G401 (cell line): ENCODE measurements at regions not wholly inside any gene's neighbourhood (a gene's known extent, or its start where the extent isn't known, plus 50 kb on each side); places are given as distances from the start of the nearest gene placed in this dataset.

Source experiments
- DNase-seq: peaks from one replicate; pipeline ENCODE4 v3.0.0-alpha.2; 2015; ENCODE audit warnings: low spot score
- in situ Hi-C: cut with HindIII; loops from 2 replicates; pipeline ENCODE4 v1.10.0; 2016; ENCODE audit warnings: low sequenced_read_pairs, mixed read lengths

DNA sequence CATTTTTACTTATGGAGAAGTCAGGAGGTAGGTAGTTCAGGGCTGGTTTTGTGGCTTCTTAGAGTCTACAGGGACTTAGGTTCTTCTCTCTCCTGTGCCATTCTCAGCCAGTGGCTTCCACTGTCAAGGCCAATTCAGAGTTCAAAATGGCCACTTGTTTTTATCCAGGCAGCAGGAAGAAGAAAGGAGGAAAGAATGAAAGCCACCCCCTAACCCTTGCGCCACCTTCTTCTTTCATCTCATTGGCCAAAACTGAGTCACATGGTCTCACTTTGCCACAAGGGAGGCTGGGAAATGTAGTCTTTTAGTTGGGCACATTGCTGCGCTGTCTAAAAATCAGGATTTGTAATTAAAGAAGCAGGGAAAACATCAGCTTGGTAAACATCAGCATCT, 60.8 kb upstream of the MED9 start:
- in situ Hi-C loops: no loop called here
- DNase-seq: peak; percentile 44

GRCh38 chr17:17416400-17417360, 60.1 kb upstream of the MED9 start:
- in situ Hi-C loops: no loop called here
- DNase-seq: peak; percentile 5

DNA sequence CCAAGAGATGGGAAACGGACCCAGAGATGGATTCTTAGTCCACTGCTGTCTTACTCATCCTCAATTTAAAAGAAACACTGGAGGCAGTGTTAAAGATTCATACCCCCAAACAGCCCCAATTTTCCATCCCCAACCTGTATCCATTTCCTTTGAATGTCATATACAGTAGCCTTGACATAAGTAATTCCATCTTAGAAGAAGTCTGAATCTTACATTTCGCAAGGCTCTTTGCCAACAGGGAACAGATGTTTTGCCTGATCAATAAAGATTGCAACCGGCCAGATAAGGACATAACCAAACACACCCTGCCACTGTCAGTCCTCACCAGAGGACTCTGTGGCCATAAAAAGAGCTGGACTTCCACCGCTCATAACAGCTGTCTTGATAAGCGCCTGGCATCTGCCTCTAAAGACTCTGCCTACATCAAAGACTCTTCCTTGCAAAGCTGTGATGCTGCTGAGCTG, 59.0 kb upstream of the MED9 start:
- in situ Hi-C loops: no loop called here
- no peak for DNase-seq

GRCh38 chr17:17419166-17419565, 57.6 kb upstream of the MED9 start:
- in situ Hi-C loops: no loop called here
- DNase-seq: no peak

DNA sequence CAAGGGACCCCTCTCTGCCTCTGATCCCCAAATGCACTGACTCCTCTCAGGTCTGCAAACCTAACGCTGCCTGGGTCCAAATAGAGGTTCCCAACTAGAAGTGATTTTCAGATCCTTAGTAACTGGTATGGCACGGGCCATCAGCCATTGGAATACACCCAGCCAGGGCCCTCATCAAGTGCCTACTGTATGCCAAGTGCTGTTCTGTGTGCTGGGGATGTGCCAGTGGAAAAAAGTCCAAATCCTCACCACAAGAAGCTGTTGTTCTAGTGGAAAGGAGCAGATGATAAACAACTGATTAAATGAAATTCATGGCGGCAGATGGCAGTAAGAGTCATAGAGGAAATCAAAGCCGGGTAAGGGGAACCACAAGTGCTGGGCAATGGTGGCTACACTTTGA, 57.2 kb upstream of the MED9 start:
- in situ Hi-C loops: no loop called here
- DNase-seq: peak; percentile 45

- in situ Hi-C loops: no loop called here
- DNase-seq: no peak
Observed at GRCh38 chr17:17420082-17420481, 56.7 kb upstream of the MED9 start.

GRCh38 chr17:17420561-17421269, 56.1 kb upstream of the MED9 start:
- in situ Hi-C loops: no loop called here
- DNase-seq: no peak

- in situ Hi-C loops: no loop called here
- DNase-seq: no peak
Observed at GRCh38 chr17:17421346-17422216, 55.2 kb upstream of the MED9 start.

DNA sequence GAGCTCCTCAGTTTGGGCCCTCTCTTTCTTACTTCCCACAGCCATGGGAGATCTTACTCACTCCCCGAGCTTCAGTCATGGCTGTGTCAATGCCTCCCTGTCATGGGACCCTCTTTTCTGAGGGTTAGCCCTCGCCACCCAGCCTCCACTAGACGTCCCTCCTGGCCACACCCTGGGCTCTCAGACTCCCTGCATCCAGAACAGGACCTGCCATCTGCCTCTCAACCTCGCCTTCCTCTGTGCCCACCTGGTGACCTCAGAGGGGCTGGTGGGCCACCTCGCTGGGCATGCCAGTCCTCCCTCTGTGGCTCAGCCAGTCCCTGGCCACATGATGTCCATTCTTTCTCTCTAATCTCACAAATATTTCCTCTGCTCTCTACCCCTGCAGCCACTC, 54.6 kb upstream of the MED9 start:
- no peak for DNase-seq
- in situ Hi-C loops: no loop called here

- no peak for DNase-seq
- in situ Hi-C loops: no loop called here
Observed at GRCh38 chr17:17422641-17423040, 54.2 kb upstream of the MED9 start.

DNA sequence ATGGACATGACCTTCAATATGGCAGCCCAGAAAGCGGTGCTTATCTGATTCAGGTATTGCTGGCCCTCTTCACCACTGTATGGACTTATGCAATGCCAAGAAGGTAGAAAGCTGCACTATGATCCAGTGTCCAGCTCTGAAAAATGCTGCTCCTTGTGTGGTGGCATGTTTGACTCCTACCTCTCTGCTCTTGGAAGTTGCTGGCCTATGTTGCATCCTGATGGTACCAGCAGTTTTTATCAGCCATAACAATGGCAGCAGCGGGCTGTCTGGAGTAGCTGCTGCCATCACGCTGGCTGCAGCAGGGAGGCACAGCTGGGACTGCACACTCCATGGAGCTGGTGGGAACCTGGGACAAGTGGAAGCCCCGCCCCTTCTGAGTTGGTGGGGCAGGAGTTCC, 53.1 kb upstream of the MED9 start:
- in situ Hi-C loops: no loop called here
- DNase-seq: no peak

- DNase-seq: no peak
- in situ Hi-C loops: no loop called here
Observed at GRCh38 chr17:17424552-17424951, 52.2 kb upstream of the MED9 start.

DNA sequence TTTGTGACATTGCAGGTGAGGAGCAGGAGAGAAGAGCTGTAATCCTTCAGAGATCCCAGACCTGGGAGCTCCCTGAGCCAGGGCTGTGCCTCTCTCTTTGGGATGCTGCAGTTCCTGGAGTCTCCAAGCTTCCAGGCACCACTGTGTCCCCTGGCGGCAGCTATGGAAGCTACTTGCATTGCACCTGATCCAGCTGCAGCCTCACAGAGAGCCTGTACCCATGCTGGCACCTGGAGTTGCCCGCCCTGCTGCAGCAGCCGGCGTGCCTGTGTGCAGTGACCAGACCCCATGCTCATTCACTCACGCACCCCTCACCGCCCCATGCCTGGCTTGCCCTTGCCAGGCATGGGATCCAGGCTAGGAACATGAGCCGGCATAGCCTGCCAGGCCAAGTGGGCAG, 51.8 kb upstream of the MED9 start:
- DNase-seq: no peak
- in situ Hi-C loops: no loop called here

GRCh38 chr17:17425591-17425990, 51.2 kb upstream of the MED9 start:
- in situ Hi-C loops: no loop called here
- DNase-seq: no peak

DNA sequence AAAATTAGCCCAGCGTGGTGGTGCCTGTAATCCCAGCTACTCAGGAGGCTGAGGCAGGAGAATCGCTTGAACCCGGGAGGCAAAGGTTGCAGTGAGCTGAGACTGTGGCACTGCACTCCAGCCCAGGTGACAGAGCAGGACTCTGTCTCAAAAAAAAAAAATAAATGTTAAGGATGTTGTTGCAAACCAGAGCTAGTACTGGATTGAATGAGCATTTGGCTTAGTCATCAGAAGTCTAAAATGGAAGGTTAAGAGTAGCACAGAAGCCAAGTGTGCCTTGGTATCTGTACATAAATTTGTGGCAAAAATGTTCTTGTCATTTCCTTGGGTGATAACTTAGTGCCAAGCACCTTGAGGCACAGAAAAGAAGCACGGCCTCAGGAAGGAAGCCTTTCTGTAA, 50.6 kb upstream of the MED9 start:
- DNase-seq: no peak
- in situ Hi-C loops: no loop called here
